Breast epithelium (tissue), 3 donors: ENCODE measurements at regions not wholly inside any gene's neighbourhood (a gene's known extent, or its start where the extent isn't known, plus 50 kb on each side); places are given as distances from the start of the nearest gene placed in this dataset.

Source experiments
- CTCF ChIP-seq, 3 donors: fragments of 450-650 bp; IDR thresholded peaks; one replicate each; pipeline ENCODE4 v1.5.1; 2016 to 2017; ENCODE audit warnings: antibody characterized with exemption in 3 of 3, mild to moderate bottlenecking in 3 of 3, moderate library complexity in 3 of 3
- POLR2A ChIP-seq: fragments of 450-650 bp; IDR thresholded peaks from one replicate; pipeline ENCODE4 v1.6.1; 2016; ENCODE audit warnings: antibody characterized with exemption, mild to moderate bottlenecking, moderate library complexity

- TF ChIP-seq POLR2A (no peak), CTCF (IDR thresholded peaks at IDR 0.05) (no peak)
Observed at GRCh38 chr2:56770490-56770889, 586.7 kb downstream of the CCDC85A start.
